K562 (cell line): ENCODE measurements at regions not wholly inside any gene's neighbourhood (a gene's known extent, or its start where the extent isn't known, plus 50 kb on each side); places are given as distances from the start of the nearest gene placed in this dataset.

Source experiments
- ARID1B ChIP-seq: fragments of 450-650 bp; IDR thresholded peaks from 2 replicates; pipeline ENCODE4 v1.6.1; 2016; ENCODE audit warnings: antibody characterized with exemption, mild to moderate bottlenecking, inconsistent platforms
- BDP1 ChIP-seq: IDR thresholded peaks from 3 replicates; pipeline ENCODE4 v1.6.1; 2011; ENCODE audit not compliant: insufficient read length, insufficient read depth
- CAMTA2 ChIP-seq: fragments of 250-450 bp; sonication (Bioruptor Pico); conservative IDR thresholded peaks from 2 replicates; pipeline ENCODE4 v1.5.1; 2022
- ELF4 ChIP-seq: fragments of 450-650 bp; formaldehyde crosslinking; IDR thresholded peaks from 2 replicates; pipeline ENCODE4 v1.4.0; 2022; ENCODE audit warnings: missing genetic modification characterization
- MCM5 ChIP-seq: fragments of 450-650 bp; IDR thresholded peaks from 2 replicates; pipeline ENCODE4 v1.6.1; 2016; ENCODE audit warnings: low read depth
- PHF20 ChIP-seq: fragments of 450-650 bp; IDR thresholded peaks from 2 replicates; pipeline ENCODE4 v1.6.1; 2018; ENCODE audit not compliant: partially characterized antibody
- PHF8 ChIP-seq: fragments of 200-600 bp; sonication (generic); IDR thresholded peaks from 2 replicates; pipeline ENCODE4 v1.6.1; 2012; ENCODE audit warnings: mixed run types, mild to moderate bottlenecking, inconsistent platforms, low read length, moderate library complexity, borderline replicate concordance
- ZNF551 ChIP-seq: fragments of 250-450 bp; sonication (Bioruptor Pico); IDR thresholded peaks from 2 replicates; pipeline ENCODE4 v1.5.0; 2021; ENCODE audit warnings: mild to moderate bottlenecking, moderate library complexity
- TF ChIP-seq, protein P1 (sequence below): sonication (generic); formaldehyde crosslinking; IDR thresholded peaks from 2 replicates; pipeline ENCODE4 v1.8.1; 2023; ENCODE audit warnings: mild to moderate bottlenecking, missing genetic modification reagents
- TF ChIP-seq, protein P2 (sequence below): fragments of 450-650 bp; IDR thresholded peaks from 2 replicates; pipeline ENCODE4 v1.6.1; 2016; ENCODE audit warnings: mild to moderate bottlenecking, moderate library complexity
- TF ChIP-seq, protein P3 (sequence below): sonication (generic); formaldehyde crosslinking; IDR thresholded peaks from 2 replicates; pipeline ENCODE4 v1.8.0; 2022; ENCODE audit warnings: mild to moderate bottlenecking, missing genetic modification reagents, borderline replicate concordance

DNA sequence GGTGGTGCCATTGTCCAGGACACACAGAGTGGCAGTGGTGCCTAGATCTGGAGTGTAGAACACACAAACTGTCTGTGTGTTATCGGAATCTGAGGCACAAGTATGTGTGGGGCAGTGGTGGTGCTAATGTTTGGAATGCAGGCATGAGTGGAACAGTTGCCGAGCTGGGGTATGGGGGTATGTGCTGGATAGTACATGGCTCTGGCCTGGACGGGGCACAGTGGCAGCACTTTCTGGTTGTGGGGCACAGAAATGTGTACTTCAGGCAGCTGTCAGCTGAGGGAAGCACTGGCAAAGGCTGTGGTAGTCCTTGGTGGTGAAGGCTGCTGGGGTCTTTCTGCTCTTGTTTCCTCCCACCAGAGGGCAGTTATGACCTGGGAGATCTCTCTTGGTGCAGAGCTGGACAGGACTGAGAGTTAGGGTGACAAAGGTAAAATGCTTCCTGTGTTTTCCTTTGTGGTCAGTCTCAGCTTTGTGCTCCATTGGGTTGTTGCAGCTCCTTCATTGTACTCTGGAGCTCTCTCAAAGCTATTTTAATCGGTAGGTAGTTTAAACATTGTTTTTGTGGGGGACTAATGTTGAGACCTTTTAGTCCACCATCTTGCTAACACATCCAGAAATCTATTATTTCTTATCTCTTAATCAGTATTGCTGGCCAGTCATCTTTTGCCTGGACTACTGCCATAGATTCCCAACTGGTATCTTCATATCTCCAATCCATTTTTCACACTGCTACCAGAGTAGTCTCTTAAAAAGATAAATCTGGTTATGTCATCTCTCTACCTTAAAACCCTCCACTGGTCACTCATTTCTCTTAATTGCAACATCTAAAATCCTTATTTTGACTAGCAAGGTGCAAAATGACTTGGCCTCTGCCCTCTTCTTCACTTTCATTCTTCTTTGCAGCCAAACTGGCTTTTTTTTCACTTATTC lies 83.9 kb upstream of the NBPF4 start (continued):
- TF ChIP-seq ZNF551 (CRISPR knock-in tag) (no peak), ARID1B (peak; percentile 46; the same call in 1 of the 2 replicates), MCM5 (no peak), ELF4 (CRISPR knock-in tag) (no peak), BDP1 (no peak), PHF20 (no peak), CAMTA2 (CRISPR knock-in tag) (no peak), PHF8 (no peak)
- TF ChIP-seq, protein P1, sequence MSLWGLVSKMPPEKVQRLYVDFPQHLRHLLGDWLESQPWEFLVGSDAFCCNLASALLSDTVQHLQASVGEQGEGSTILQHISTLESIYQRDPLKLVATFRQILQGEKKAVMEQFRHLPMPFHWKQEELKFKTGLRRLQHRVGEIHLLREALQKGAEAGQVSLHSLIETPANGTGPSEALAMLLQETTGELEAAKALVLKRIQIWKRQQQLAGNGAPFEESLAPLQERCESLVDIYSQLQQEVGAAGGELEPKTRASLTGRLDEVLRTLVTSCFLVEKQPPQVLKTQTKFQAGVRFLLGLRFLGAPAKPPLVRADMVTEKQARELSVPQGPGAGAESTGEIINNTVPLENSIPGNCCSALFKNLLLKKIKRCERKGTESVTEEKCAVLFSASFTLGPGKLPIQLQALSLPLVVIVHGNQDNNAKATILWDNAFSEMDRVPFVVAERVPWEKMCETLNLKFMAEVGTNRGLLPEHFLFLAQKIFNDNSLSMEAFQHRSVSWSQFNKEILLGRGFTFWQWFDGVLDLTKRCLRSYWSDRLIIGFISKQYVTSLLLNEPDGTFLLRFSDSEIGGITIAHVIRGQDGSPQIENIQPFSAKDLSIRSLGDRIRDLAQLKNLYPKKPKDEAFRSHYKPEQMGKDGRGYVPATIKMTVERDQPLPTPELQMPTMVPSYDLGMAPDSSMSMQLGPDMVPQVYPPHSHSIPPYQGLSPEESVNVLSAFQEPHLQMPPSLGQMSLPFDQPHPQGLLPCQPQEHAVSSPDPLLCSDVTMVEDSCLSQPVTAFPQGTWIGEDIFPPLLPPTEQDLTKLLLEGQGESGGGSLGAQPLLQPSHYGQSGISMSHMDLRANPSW (CRISPR knock-in tag): no peak
- TF ChIP-seq, protein P2, sequence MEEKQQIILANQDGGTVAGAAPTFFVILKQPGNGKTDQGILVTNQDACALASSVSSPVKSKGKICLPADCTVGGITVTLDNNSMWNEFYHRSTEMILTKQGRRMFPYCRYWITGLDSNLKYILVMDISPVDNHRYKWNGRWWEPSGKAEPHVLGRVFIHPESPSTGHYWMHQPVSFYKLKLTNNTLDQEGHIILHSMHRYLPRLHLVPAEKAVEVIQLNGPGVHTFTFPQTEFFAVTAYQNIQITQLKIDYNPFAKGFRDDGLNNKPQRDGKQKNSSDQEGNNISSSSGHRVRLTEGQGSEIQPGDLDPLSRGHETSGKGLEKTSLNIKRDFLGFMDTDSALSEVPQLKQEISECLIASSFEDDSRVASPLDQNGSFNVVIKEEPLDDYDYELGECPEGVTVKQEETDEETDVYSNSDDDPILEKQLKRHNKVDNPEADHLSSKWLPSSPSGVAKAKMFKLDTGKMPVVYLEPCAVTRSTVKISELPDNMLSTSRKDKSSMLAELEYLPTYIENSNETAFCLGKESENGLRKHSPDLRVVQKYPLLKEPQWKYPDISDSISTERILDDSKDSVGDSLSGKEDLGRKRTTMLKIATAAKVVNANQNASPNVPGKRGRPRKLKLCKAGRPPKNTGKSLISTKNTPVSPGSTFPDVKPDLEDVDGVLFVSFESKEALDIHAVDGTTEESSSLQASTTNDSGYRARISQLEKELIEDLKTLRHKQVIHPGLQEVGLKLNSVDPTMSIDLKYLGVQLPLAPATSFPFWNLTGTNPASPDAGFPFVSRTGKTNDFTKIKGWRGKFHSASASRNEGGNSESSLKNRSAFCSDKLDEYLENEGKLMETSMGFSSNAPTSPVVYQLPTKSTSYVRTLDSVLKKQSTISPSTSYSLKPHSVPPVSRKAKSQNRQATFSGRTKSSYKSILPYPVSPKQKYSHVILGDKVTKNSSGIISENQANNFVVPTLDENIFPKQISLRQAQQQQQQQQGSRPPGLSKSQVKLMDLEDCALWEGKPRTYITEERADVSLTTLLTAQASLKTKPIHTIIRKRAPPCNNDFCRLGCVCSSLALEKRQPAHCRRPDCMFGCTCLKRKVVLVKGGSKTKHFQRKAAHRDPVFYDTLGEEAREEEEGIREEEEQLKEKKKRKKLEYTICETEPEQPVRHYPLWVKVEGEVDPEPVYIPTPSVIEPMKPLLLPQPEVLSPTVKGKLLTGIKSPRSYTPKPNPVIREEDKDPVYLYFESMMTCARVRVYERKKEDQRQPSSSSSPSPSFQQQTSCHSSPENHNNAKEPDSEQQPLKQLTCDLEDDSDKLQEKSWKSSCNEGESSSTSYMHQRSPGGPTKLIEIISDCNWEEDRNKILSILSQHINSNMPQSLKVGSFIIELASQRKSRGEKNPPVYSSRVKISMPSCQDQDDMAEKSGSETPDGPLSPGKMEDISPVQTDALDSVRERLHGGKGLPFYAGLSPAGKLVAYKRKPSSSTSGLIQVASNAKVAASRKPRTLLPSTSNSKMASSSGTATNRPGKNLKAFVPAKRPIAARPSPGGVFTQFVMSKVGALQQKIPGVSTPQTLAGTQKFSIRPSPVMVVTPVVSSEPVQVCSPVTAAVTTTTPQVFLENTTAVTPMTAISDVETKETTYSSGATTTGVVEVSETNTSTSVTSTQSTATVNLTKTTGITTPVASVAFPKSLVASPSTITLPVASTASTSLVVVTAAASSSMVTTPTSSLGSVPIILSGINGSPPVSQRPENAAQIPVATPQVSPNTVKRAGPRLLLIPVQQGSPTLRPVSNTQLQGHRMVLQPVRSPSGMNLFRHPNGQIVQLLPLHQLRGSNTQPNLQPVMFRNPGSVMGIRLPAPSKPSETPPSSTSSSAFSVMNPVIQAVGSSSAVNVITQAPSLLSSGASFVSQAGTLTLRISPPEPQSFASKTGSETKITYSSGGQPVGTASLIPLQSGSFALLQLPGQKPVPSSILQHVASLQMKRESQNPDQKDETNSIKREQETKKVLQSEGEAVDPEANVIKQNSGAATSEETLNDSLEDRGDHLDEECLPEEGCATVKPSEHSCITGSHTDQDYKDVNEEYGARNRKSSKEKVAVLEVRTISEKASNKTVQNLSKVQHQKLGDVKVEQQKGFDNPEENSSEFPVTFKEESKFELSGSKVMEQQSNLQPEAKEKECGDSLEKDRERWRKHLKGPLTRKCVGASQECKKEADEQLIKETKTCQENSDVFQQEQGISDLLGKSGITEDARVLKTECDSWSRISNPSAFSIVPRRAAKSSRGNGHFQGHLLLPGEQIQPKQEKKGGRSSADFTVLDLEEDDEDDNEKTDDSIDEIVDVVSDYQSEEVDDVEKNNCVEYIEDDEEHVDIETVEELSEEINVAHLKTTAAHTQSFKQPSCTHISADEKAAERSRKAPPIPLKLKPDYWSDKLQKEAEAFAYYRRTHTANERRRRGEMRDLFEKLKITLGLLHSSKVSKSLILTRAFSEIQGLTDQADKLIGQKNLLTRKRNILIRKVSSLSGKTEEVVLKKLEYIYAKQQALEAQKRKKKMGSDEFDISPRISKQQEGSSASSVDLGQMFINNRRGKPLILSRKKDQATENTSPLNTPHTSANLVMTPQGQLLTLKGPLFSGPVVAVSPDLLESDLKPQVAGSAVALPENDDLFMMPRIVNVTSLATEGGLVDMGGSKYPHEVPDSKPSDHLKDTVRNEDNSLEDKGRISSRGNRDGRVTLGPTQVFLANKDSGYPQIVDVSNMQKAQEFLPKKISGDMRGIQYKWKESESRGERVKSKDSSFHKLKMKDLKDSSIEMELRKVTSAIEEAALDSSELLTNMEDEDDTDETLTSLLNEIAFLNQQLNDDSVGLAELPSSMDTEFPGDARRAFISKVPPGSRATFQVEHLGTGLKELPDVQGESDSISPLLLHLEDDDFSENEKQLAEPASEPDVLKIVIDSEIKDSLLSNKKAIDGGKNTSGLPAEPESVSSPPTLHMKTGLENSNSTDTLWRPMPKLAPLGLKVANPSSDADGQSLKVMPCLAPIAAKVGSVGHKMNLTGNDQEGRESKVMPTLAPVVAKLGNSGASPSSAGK: no peak
- TF ChIP-seq, protein P3, sequence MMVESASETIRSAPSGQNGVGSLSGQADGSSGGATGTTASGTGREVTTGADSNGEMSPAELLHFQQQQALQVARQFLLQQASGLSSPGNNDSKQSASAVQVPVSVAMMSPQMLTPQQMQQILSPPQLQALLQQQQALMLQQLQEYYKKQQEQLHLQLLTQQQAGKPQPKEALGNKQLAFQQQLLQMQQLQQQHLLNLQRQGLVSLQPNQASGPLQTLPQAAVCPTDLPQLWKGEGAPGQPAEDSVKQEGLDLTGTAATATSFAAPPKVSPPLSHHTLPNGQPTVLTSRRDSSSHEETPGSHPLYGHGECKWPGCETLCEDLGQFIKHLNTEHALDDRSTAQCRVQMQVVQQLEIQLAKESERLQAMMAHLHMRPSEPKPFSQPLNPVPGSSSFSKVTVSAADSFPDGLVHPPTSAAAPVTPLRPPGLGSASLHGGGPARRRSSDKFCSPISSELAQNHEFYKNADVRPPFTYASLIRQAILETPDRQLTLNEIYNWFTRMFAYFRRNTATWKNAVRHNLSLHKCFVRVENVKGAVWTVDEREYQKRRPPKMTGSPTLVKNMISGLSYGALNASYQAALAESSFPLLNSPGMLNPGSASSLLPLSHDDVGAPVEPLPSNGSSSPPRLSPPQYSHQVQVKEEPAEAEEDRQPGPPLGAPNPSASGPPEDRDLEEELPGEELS (CRISPR knock-in tag): no peak
